ENCODE measurements at regions not wholly inside any gene's neighbourhood (a gene's known extent, or its start where the extent isn't known, plus 50 kb on each side); places are given as distances from the start of the nearest gene placed in this dataset.

GRCh38 chr20:4597215-4597614 is 89.0 kb upstream of the PRNP start:
- no peak for DNase-seq

GRCh38 chr20:4593149-4593525 is 93.1 kb upstream of the PRNP start:
- DNase-seq = no peak

DNA sequence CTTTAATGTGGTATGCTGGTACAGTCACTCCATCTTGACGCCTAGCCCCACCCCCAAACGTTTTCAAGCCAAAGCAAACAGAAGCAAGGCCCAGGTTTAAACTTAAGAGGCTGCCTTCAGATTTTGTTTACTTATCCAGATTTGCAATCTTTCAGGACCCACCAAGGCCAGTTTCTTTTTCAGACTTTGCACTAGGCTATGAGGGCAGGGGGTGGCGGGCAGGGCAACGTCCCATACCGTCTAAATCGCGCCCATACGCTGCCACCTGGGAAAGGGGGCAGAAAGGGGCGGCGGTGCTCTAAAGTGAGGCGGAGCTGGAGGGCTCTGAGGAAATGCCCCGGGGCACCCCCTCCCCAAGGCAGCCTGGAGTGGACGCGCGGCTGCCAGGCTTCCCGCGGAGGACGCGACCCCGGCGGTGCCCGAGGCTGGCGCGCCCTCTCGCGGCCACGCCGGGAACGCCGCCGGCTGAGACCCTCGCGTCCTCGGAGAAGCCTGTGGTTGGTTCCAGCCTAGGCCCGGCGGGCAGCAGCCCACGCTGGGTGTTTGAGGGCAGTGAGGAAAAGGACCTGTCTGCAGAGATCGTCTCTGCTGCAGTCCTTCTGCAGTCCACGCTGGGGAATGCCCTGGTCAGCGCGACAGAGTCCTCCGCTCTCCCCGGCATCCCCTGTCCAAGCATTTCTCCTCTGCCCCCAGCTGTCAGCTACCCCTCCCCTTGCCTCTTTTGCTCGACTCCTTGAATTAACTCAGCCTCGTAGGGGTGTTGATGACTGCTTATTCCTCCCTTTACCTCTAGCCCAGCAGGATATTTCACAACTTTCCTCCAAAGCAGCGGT is 93.7 kb upstream of the PRNP start:
- peak; percentile 84 for DNase-seq

- no peak for DNase-seq
Observed at GRCh38 chr20:4591975-4592315, 94.3 kb upstream of the PRNP start.

GRCh38 chr20:4585758-4586157 is 100.5 kb upstream of the PRNP start:
- DNase-seq = no peak

DNA sequence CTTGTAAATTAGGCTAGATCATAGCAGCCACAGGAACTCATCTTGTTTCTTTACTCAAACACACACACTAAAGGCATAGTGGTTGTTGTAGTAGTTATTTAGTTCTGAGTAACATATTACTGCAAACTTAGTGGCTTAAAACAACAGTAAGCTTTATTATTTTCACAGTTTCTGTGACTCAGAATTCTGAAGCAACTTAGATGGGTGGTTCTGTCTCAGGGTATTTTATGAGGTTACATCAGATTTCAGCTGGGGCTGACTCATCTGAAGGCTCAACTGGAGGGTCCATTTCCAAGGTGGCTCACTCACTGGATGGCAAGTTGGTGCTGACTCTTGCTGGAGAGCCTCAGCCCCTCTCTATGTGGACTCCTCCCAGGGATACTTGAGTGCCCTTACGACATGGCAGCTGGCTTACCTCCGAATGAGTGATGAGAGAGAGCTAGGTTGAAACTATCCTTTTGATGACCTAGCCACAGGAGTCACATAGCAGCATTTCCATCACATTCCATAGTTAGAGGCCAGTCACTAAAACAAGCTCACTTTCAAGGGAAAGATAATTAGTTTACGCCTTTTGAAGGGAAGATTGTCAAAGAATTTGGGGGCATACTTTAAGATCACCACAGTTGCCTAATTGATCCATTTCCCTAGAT is 101.0 kb upstream of the PRNP start:
- no peak for DNase-seq

GRCh38 chr20:4584510-4584909 is 101.7 kb upstream of the PRNP start:
- DNase-seq = no peak

DNA sequence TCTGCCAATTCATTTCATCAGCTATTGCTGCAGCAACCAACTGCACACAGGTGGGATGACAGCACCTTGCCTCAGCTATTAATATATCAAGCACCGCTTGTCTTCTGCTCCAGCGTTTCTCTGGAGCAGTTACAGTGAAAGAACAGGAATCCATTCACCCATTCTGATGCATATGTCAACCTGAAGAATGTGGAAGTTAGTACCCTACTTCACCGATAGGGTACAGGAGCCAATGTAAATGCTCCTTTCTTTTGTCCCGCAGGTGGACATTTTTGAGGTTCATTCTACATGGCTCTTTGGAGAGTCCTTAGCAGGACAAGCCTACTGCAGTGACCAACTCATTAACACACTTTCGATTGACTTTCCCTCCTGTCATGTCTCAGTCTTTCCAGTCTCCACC is 104.4 kb upstream of the PRNP start:
- DNase-seq = no peak

- no peak for DNase-seq
Observed at GRCh38 chr20:4578375-4578774, 107.9 kb upstream of the PRNP start.

DNA sequence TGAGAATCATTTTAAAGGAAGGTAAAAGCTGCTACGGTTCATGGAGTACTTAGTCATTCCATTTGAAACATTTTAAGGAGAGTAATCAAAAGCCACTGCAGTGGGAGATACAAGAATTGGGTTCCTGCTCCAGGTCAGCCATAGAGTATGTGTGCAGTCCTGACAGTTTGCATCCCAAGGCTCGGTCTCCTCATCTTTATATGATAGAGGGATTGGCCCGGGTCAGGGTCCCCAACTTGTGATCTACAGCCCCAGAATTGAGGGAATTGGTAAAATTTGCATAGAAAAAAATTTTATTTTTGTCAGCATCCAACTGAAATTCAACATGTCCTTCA is 111.9 kb upstream of the PRNP start:
- no peak for DNase-seq

DNA sequence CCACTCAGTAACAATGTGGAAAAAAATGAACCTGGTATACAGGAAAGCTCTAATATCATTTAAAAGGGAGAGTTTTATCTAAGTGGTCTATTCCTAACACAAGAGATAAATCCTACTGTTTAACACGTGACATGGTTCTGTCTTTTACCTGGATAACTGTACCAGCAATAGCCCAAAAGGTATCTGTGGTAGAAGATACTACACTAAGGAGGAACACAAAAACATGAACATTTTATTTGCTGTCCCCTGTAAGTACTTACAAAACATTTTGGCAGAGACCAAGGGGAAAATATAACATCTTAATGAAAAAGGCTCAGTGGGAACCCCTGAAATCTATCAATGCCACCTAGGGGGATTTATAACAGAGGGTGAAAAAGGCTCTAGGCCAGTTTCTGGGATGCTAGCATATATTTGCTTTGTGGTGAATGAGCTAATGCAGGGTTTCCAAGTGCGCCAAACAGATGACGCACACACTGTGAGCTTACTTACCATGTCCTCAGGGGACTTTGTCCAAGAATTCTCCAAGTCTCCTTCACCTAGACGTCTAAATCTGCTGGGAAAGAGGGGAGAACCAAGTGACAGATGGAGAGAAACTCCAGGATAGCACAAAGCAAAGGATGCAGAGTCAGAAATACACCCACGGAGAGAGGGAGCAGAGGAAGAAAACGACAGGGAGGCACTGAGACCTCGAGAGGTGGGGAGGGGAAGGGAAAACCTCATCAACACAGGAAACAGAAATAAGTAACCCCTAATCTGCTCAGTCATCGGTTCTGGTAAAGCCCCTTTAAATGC is 112.5 kb upstream of the PRNP start:
- DNase-seq = no peak

DNA sequence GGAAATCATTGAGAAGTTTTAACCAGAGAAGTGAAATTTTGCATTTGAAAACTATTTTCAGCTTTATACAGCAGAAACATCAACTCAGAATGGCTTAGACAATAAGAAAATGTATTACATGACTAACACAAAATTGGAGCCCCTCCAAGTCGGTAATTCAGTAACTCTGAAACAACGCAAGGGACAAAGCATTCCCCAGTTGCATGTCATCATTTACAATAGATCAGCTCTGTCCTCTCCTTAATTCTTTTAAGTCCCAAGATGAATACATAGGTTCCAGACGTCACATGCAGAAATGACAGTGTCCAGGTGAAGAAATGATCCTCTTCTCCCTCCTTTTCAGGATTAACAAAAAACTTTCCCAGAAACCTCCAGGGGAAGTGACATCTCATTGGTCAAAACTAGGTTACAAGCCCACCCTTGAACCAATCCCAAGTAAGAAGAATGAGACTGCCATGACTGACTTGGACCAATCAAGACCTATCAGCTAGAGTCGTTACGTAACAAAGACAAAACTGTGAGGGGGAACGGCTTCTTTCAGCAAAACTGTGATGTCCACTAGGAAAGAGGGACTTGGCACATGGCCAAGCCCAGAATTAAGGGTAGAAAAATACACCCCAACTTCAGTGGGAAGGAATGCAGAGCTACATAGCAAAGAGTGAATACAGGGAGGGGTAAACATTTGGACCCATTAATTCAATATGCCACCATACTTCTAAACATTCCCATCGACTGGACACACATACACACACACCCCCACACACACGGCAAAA is 114.3 kb upstream of the PRNP start:
- no peak for DNase-seq

DNA sequence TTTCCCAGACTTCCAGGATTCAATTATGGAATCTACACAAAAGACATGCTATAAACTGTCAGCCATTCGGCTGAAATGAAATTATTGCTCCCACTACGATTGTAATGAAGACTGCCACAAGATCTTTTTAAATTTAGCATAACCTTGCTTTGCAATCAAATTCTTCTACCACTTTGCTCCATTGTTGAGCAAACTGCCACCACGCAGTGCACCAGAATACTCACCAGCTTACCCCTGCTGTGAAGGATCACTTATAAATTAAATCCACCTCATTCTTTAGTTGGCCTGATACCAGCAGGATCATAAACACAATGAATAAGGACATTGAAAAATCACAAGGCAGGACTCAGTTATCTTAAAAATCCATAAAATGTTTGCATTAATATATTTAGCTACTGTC is 116.4 kb upstream of the PRNP start:
- no peak for DNase-seq

GRCh38 chr20:4569092-4569491 is 117.2 kb upstream of the PRNP start:
- DNase-seq = no peak

DNA sequence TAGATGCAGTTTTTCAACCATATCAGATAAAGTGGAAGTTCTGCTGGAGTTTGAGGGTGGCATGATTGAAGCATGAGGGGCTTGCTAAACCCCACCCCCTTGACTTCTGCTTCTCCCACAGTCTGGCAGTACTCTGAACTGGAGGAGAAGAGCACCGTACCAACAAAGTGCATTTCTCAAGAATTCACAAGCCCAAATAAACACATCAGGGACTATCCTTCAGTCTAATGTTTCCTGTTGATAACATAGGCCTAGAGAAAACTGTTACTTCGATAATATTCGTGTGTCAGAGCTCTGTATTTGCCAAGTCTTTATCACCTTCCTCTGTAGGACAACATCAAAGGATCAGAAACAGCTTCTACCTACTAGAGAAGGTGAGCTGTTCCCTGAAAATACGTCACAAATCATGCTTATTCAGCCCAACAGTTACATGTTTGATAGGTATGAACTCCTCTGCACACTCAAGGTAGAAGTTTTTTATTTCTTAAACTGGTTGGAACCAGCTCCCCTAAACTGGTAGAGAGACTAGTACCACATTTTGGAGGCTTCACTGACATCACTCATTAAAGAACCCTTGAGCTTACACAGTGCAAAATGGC is 117.8 kb upstream of the PRNP start:
- DNase-seq = no peak

DNA sequence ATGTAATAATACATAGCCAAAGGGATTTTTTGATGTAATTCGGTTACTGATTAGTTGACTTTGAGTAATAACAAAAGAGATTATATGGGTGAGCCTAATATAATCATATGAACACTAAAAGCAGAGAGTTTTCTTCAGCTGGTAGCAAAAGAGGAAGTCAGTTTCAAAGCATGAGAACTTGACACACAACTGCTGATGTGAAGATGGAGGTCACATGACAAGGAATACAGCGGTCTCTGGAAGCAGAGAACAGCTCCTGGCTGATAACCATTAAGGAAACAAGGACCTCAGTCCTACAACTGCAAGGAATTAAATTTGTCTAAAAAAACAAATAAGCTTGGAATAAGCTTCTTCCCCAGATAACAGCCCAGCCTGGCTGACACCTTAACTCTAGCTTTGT is 119.1 kb upstream of the PRNP start:
- no peak for DNase-seq

DNA sequence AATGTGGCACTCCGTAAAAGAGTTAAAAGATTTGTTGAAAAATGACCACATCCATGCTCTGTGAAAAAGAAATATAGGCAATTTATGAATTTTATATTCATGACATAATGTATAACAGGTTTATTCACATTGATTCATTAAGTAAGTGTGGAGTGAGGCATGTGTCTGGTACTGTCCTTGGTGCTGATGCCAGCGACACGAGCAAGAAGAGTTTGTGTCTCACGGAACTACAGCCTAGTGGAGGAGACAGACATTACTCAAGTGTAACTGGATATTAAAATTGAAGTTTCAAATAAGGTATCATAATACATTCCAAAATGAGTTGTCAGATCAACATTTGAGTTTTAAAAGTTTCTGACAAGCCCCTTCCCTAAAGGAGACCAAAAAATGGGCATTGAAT is 122.7 kb upstream of the PRNP start:
- no peak for DNase-seq

DNA sequence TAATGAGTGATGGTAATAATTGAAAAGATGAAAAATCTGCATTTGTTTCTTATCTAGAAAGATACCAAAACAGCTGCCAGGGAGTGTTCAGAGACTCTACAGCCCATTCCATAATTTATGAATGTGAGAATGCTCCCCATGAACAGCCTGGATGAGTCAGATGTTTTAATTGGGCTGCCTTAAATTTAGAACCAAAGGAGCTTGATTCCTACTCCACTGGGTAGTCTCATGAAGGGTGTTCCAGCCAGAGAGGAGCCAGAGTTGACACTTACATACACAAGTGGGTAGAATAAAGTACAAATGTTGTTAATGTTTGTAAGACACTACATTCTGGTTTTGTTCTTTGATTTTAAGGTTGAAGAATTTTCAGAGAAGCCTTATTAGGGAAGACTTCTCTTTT is 123.2 kb upstream of the PRNP start:
- no peak for DNase-seq

DNA sequence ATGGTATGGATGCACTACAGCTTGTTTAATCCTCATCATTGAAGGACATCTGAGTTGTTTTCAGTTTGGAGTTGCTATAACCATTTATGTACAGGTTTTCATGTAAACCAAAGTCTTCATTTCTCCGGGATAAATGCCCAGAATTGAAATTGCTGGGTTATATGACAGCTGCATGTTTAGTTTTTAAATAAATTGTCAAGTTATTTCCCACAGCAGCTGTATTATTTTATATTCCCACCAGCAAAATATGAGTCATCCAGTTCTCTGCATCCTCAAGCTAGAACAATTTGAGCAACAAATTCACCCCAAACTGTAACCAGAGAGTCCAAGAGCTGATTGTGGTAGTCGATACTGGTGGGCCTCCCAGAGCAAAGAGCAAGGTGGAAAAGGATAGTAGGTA is 125.6 kb upstream of the PRNP start:
- DNase-seq = no peak

- no peak for DNase-seq
Observed at GRCh38 chr20:4559906-4560305, 126.3 kb upstream of the PRNP start.

- DNase-seq = no peak
Observed at GRCh38 chr20:4559106-4559505, 127.2 kb upstream of the PRNP start.

- DNase-seq = no peak
Observed at GRCh38 chr20:4556781-4557180, 129.5 kb upstream of the PRNP start.

All from activated effector memory CD4-positive, alpha-beta T cell treated with anti-CD3 and anti-CD28 coated beads, Interleukin-2, amount 50 U/mL, for 16 hours (primary cell).